Spleen (tissue), 7 donors: ENCODE measurements at regions not wholly inside any gene's neighbourhood (a gene's known extent, or its start where the extent isn't known, plus 50 kb on each side); places are given as distances from the start of the nearest gene placed in this dataset.

Experiments
- CTCF ChIP-seq, 11 experiments: fragments of 200-600 bp in 7 of 11; fragments of 450-650 bp in 4 of 11; sonication (generic) in 4 of 11; IDR thresholded peaks in 8 of 11; conservative IDR thresholded peaks in 3 of 11; 1 replicate in 7 of 11; 2 replicates in 4 of 11; pipeline versions ENCODE4 v1.4.0 to v1.8.0; 2016 to 2021; ENCODE audit warnings: antibody characterized with exemption in 11 of 11, inconsistent platforms in 4 of 11, mild to moderate bottlenecking in 1 of 11
- POLR2A ChIP-seq, 3 donors: fragments of 450-650 bp; IDR thresholded peaks; one replicate each; pipeline ENCODE4 v1.5.1; 2017; ENCODE audit warnings: antibody characterized with exemption in 3 of 3, mild to moderate bottlenecking in 1 of 3
- donor health status: DM: no; HTN: no; CAD: no; lungs with moderate emphysema.
- donor health status: DM: no; HTN: no; CAD: no.
- donor health status: DM: no; HTN: no; CAD: no.

DNA sequence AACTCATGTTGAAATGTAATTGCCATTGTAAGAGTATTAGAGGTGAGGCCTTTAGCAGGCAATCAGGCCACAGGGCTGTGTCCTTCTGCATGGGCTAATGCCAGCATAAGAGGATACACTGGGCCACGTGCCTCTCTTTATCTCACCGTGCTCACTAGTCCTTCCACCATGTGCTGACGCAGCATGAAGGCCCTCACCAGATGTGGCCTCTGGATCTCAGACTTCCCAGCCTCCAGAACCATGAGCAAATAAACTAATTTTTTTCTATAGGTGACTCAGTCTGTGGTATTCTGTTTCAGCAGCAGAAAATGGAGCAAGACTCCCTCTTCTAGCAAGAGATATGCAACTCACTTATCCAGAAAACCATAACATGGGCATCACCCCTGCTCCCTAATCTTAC lies 149.7 kb upstream of the ZNF236 start:
- no peak for TF ChIP-seq CTCF (IDR thresholded peaks at IDR 0.05 in 8 of 11, conservative IDR thresholded peaks at IDR 0.05 in 3 of 11)
- no peak for TF ChIP-seq POLR2A (IDR thresholded peaks at IDR 0.05)
